ENCODE measurements at regions not wholly inside any gene's neighbourhood (a gene's known extent, or its start where the extent isn't known, plus 50 kb on each side); places are given as distances from the start of the nearest gene placed in this dataset.

- Mint-ChIP-seq H3K36me3 (ENCODE audit: insufficient read depth, unreplicated experiment) (no peaks in the 10 kb centered on the region), H3K4me3 (ENCODE audit: unreplicated experiment) (no peak overlapping the region), H3K27ac (ENCODE audit: unreplicated experiment) (no peak overlapping the region), H3K27me3 (ENCODE audit: insufficient read depth, unreplicated experiment) (no peaks in the 10 kb centered on the region), H3K9me3 (ENCODE audit: unreplicated experiment) (peaks cover 1% of the 10 kb centered on the region), H3K4me1 (ENCODE audit: low read depth, unreplicated experiment) (no peaks in the 10 kb centered on the region)
- no TSS peak for BruUV-seq (replicated peaks)
- Histone ChIP-seq H3K9me3 (0 out of 2 replicates have a peak, but pooled peaks cover 5% of the 10 kb centered on the region), H3K4me1 (no peaks in the 10 kb centered on the region), H3K27me3 (replicated peaks; ENCODE audit: control insufficient read depth, insufficient read depth, low read length) (no peaks in the 10 kb centered on the region), H3K36me3 (ENCODE audit: control insufficient read depth, insufficient read depth, low read length) (no peaks in the 10 kb centered on the region), H3K4me3 (ENCODE audit: low read depth, low read length) (no peak overlapping the region)
- CTCF ChIA-PET: interaction anchor here (1.0 kb wide), 2 partner anchors 93 to 192 kb away, joined by 3 read pairs; no protein-coding TSS in a partner anchor
- DNase-seq: peak; percentile 41 to 55
- POLR2A ChIA-PET: no interaction called here
- peak in 1 of 2 experiments; percentile 30 for TF ChIP-seq CTCF (IDR thresholded peaks at IDR 0.05; ENCODE audit: insufficient read depth in 1 of 2, low read depth in 1 of 2, low read length in 1 of 2, severe bottlenecking in 1 of 2, unreplicated experiment in 1 of 2)
- intact Hi-C loops (cut with micrococcal nuclease; ENCODE audit: unreplicated experiment): loop anchor here (5.0 kb wide), 1 partner anchor 1304 kb away; no protein-coding TSS in a partner anchor
Observed at GRCh38 chr3:189041482-189042090, 130.2 kb upstream of the TPRG1 start.

DNA sequence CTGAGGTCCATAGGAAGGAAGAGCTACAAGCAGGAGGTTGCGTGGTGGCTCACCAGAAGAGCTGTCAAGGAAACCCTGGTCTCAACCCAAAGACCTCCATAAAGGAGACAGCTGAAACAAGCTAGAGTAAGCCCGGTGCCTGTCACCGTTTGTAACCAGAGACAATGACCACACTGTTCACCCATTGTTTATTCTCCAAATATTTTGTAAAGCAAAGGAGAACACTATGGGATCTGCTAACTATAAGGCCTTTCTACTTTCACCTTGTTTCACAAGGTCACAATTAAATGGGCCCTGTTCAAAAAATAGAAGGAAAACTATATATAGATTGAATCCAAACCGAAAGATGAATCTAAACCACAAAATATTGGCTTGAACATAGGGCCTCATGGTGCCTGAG lies 128.9 kb upstream of the TPRG1 start:
- ChIA-PET POLR2A (no interaction called here), CTCF (no interaction called here)
- intact Hi-C loops (cut with micrococcal nuclease; ENCODE audit: unreplicated experiment): loop anchor here (5.0 kb wide), 1 partner anchor 1306 kb away; no protein-coding TSS in a partner anchor
- BruUV-seq (replicated peaks): no TSS peak
- Mint-ChIP-seq H3K9me3 (ENCODE audit: unreplicated experiment) (no peaks in the 10 kb centered on the region), H3K36me3 (ENCODE audit: insufficient read depth, unreplicated experiment) (no peaks in the 10 kb centered on the region), H3K4me1 (ENCODE audit: low read depth, unreplicated experiment) (no peaks in the 10 kb centered on the region), H3K27me3 (ENCODE audit: insufficient read depth, unreplicated experiment) (no peaks in the 10 kb centered on the region), H3K4me3 (ENCODE audit: unreplicated experiment) (no peak overlapping the region), H3K27ac (ENCODE audit: unreplicated experiment) (no peak overlapping the region)
- no peak for DNase-seq
- Histone ChIP-seq H3K36me3 (ENCODE audit: control insufficient read depth, insufficient read depth, low read length) (no peaks in the 10 kb centered on the region), H3K9me3 (no peaks in the 10 kb centered on the region), H3K4me1 (no peaks in the 10 kb centered on the region), H3K4me3 (ENCODE audit: low read depth, low read length) (no peak overlapping the region), H3K27me3 (replicated peaks; ENCODE audit: control insufficient read depth, insufficient read depth, low read length) (no peaks in the 10 kb centered on the region)
- TF ChIP-seq CTCF (IDR thresholded peaks at IDR 0.05; ENCODE audit: insufficient read depth in 1 of 2, low read depth in 1 of 2, low read length in 1 of 2, severe bottlenecking in 1 of 2, unreplicated experiment in 1 of 2): no peak

- intact Hi-C loops (cut with micrococcal nuclease; ENCODE audit: unreplicated experiment): no loop called here
- Mint-ChIP-seq H3K9me3 (ENCODE audit: unreplicated experiment) (peaks cover 12% of the 10 kb centered on the region), H3K27me3 (ENCODE audit: insufficient read depth, unreplicated experiment) (no peaks in the 10 kb centered on the region), H3K27ac (ENCODE audit: unreplicated experiment) (no peak overlapping the region), H3K36me3 (ENCODE audit: insufficient read depth, unreplicated experiment) (no peaks in the 10 kb centered on the region), H3K4me1 (ENCODE audit: low read depth, unreplicated experiment) (no peaks in the 10 kb centered on the region), H3K4me3 (ENCODE audit: unreplicated experiment) (no peak overlapping the region)
- no peaks in the 10 kb centered on the region for H3K4me1 ChIP-seq
- peak in 1 of 2 experiments; percentile 1 for DNase-seq
- TF ChIP-seq CTCF (IDR thresholded peaks at IDR 0.05; ENCODE audit: insufficient read depth in 1 of 2, low read depth in 1 of 2, low read length in 1 of 2, severe bottlenecking in 1 of 2, unreplicated experiment in 1 of 2): no peak
- H3K36me3 ChIP-seq (ENCODE audit: control insufficient read depth, insufficient read depth, low read length): no peaks in the 10 kb centered on the region
- ChIA-PET CTCF (interaction anchor here (0.7 kb wide), 1 partner anchor 1656 kb away, joined by 4 read pairs; no protein-coding TSS in a partner anchor), POLR2A (no interaction called here)
- H3K27me3 ChIP-seq (replicated peaks; ENCODE audit: control insufficient read depth, insufficient read depth, low read length): no peaks in the 10 kb centered on the region
- H3K9me3 ChIP-seq: peaks cover 14% of the 10 kb centered on the region; the same call in 1 of the 2 replicates
- no peak overlapping the region for H3K4me3 ChIP-seq (ENCODE audit: low read depth, low read length)
- no TSS peak for BruUV-seq (replicated peaks)
Observed at GRCh38 chr3:189049458-189050236, 122.1 kb upstream of the TPRG1 start.
